Neural progenitor cell (in vitro differentiated cells): ENCODE measurements at regions not wholly inside any gene's neighbourhood (a gene's known extent, or its start where the extent isn't known, plus 50 kb on each side); places are given as distances from the start of the nearest gene placed in this dataset.
"Not testable (repeated sequence)": the region's sequence is repeated elsewhere in the genome, so short reads cannot be mapped to it uniquely, and the experiment has no call there.

Experiments used
- DNase-seq: peaks from one replicate; pipeline ENCODE4 v3.0.0-alpha.2; 2016; ENCODE audit warnings: low spot score
- H2AFZ ChIP-seq: fragments of 200-600 bp; sonication (generic); replicated peaks from 2 replicates; pipeline ENCODE4 v1.6.1; 2016; ENCODE audit warnings: antibody characterized with exemption
- H3F3A ChIP-seq: fragments of 200-600 bp; sonication (generic); 2 replicates; pipeline ENCODE4 v1.6.1; 2016; ENCODE audit warnings: antibody characterized with exemption, low read depth
- H3K27ac ChIP-seq: fragments of 200-600 bp; sonication (generic); 2 replicates; pipeline ENCODE4 v1.5.1; 2016; ENCODE audit warnings: mild to moderate bottlenecking
- H3K27me3 ChIP-seq: fragments of 200-600 bp; sonication (generic); 2 replicates; pipeline ENCODE4 v1.6.1; 2016; ENCODE audit warnings: mild to moderate bottlenecking, moderate library complexity
- H3K36me3 ChIP-seq: fragments of 200-600 bp; sonication (generic); 2 replicates; pipeline ENCODE4 v1.5.1; 2016
- H3K4me1 ChIP-seq: fragments of 200-600 bp; sonication (generic); 2 replicates; pipeline ENCODE4 v1.6.1; 2016; ENCODE audit warnings: mixed run types
- H3K4me2 ChIP-seq: fragments of 200-600 bp; sonication (generic); 2 replicates; pipeline ENCODE4 v1.6.1; 2016
- H3K4me3 ChIP-seq: fragments of 200-600 bp; sonication (generic); 2 replicates; pipeline ENCODE4 v1.5.1; 2016
- H3K79me2 ChIP-seq: fragments of 200-600 bp; sonication (generic); 2 replicates; pipeline ENCODE4 v1.6.1; 2016; ENCODE audit warnings: low read depth
- H3K9ac ChIP-seq: fragments of 200-600 bp; sonication (generic); 2 replicates; pipeline ENCODE4 v1.6.1; 2016
- H3K9me3 ChIP-seq: fragments of 200-600 bp; sonication (generic); 2 replicates; pipeline ENCODE4 v1.5.1; 2016; ENCODE audit warnings: low read depth
- H4K20me1 ChIP-seq: fragments of 200-600 bp; sonication (generic); 2 replicates; pipeline ENCODE4 v1.6.1; 2016; ENCODE audit warnings: low read depth
- H3K27ac Mint-ChIP-seq: 3 replicates; pipeline ENCODE4 v1.8.0; 2021; ENCODE audit warnings: mixed read lengths
- H3K27me3 Mint-ChIP-seq: 2 replicates; pipeline ENCODE4 v1.8.0; 2022; ENCODE audit warnings: low read depth, mild to moderate bottlenecking, inconsistent platforms, moderate library complexity, mixed read lengths; ENCODE audit not compliant: insufficient read depth
- H3K36me3 Mint-ChIP-seq: 3 replicates; pipeline ENCODE4 v1.8.0; 2021; ENCODE audit warnings: mixed read lengths
- H3K4me1 Mint-ChIP-seq: 3 replicates; pipeline ENCODE4 v1.8.0; 2021; ENCODE audit warnings: mixed read lengths
- H3K4me3 Mint-ChIP-seq: 3 replicates; pipeline ENCODE4 v1.8.0; 2021; ENCODE audit warnings: mild to moderate bottlenecking, moderate library complexity, mixed read lengths
- H3K9me3 Mint-ChIP-seq: 3 replicates; pipeline ENCODE4 v1.8.0; 2020; ENCODE audit warnings: mixed read lengths
- EZH2 ChIP-seq: fragments of 200-600 bp; sonication (generic); IDR thresholded peaks from 2 replicates; pipeline ENCODE4 v1.6.1; 2017; ENCODE audit warnings: antibody characterized with exemption, mild to moderate bottlenecking, moderate library complexity
- EZH2phosphoT487 ChIP-seq: fragments of 200-600 bp; sonication (generic); IDR thresholded peaks from 2 replicates; pipeline ENCODE4 v1.6.1; 2017; ENCODE audit warnings: antibody characterized with exemption
- TF ChIP-seq, protein P1 (sequence below): fragments of 200-600 bp; sonication (generic); IDR thresholded peaks from 2 replicates; pipeline ENCODE4 v1.5.1; 2017; ENCODE audit warnings: antibody characterized with exemption, mild to moderate bottlenecking

DNA sequence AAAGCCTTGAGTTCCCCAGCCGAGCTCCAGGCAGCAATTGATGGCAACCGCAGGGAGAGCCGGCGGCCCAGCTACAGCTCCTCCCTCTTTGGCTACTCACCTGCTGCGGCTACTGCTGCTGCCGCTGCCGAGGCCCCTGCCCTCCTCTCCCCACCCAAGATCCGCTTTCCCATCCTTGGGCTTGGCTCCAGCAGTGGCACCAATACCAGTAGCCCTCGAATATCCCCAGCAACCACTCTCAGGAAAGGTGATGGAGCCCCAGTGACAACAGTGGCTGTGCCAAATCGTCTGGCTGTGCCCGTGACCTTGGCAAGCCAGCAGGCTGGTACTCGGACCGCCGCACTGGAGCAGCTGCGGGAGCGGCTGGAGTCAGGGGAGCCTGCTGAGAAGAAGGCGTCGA lies 298.0 kb upstream of the ADGRL2 start:
- peak overlapping the region; percentile 29 for H3K27ac Mint-ChIP-seq
- not testable (repeated sequence) for H3K9ac ChIP-seq, H3K4me2 ChIP-seq, H3F3A ChIP-seq, H3K9me3 ChIP-seq, H3K27ac ChIP-seq, H3K9me3 Mint-ChIP-seq, H3K36me3 Mint-ChIP-seq, H3K4me3 Mint-ChIP-seq, H3K27me3 Mint-ChIP-seq, H3K4me1 ChIP-seq, H2AFZ ChIP-seq, DNase-seq, H3K4me3 ChIP-seq, H3K27me3 ChIP-seq, H4K20me1 ChIP-seq, H3K79me2 ChIP-seq, H3K36me3 ChIP-seq
- peaks cover 23% of the 10 kb centered on the region for H3K4me1 Mint-ChIP-seq

DNA sequence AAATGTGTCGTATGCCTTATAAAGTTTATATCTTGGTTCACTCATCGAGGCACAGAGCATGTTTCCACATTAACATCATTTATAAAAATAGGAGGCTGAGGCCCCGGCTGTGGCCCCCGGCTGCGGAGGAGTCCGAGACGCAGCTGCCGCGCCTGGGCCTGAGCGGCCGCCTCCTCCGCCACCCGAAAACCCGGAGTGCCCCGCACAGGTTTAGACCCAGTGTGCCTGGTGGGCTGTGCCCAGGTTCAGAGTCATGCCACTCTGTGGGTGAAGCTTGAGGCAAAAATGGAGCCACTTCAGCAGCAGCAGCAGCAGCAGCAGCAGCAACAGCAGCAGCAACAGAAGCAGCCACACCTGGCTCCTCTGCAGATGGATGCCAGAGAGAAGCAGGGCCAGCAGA lies 299.2 kb upstream of the ADGRL2 start:
- H3K9me3 Mint-ChIP-seq, H3K27ac ChIP-seq, H3K27me3 Mint-ChIP-seq, H3K4me3 ChIP-seq, H4K20me1 ChIP-seq, DNase-seq, H3K9ac ChIP-seq, H3K4me1 ChIP-seq, H3K79me2 ChIP-seq, H3K4me3 Mint-ChIP-seq, H3K27me3 ChIP-seq, H2AFZ ChIP-seq, H3K27ac Mint-ChIP-seq, H3F3A ChIP-seq, H3K9me3 ChIP-seq, H3K36me3 ChIP-seq, H3K36me3 Mint-ChIP-seq, H3K4me2 ChIP-seq: not testable (repeated sequence)
- peaks cover 18% of the 10 kb centered on the region for H3K4me1 Mint-ChIP-seq

DNA sequence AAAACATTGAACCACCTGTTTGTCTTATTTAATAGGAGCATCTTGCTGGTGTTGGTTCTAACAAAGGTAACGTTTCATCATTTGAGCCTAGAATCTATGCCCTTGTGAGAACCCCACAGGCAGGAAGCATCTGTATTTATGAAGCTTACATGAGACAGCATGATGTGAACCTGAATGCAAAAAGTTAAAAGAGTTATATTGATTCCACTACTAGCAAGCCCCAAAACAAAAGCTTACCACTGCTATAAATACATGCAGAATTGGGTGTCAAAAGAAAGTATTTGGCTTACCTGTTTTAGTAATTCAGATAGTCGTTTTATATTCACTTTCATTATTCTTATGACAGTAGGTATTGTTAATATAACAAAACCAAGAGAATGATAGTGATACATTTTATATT lies 301.2 kb upstream of the ADGRL2 start:
- Histone ChIP-seq H3K9ac (no peak overlapping the region), H2AFZ (no peak overlapping the region), H3K4me1 (peaks cover 6% of the 10 kb centered on the region), H3K27ac (no peak overlapping the region), H3K36me3 (no peaks in the 10 kb centered on the region), H3K4me3 (no peak overlapping the region), H3F3A (no peaks in the 10 kb centered on the region), H3K27me3 (no peaks in the 10 kb centered on the region), H3K4me2 (no peak overlapping the region), H3K79me2 (no peaks in the 10 kb centered on the region), H3K9me3 (no peaks in the 10 kb centered on the region), H4K20me1 (no peaks in the 10 kb centered on the region)
- DNase-seq = no peak
- peaks cover 3% of the 10 kb centered on the region for H3K9me3 Mint-ChIP-seq
- TF ChIP-seq EZH2 = no peak
- TF ChIP-seq, protein P1, sequence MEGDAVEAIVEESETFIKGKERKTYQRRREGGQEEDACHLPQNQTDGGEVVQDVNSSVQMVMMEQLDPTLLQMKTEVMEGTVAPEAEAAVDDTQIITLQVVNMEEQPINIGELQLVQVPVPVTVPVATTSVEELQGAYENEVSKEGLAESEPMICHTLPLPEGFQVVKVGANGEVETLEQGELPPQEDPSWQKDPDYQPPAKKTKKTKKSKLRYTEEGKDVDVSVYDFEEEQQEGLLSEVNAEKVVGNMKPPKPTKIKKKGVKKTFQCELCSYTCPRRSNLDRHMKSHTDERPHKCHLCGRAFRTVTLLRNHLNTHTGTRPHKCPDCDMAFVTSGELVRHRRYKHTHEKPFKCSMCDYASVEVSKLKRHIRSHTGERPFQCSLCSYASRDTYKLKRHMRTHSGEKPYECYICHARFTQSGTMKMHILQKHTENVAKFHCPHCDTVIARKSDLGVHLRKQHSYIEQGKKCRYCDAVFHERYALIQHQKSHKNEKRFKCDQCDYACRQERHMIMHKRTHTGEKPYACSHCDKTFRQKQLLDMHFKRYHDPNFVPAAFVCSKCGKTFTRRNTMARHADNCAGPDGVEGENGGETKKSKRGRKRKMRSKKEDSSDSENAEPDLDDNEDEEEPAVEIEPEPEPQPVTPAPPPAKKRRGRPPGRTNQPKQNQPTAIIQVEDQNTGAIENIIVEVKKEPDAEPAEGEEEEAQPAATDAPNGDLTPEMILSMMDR = no peak
- TF ChIP-seq EZH2phosphoT487 = no peak
- peaks cover 32% of the 10 kb centered on the region for H3K4me1 Mint-ChIP-seq
- no peak overlapping the region for H3K4me3 Mint-ChIP-seq
- peaks cover 3% of the 10 kb centered on the region for H3K36me3 Mint-ChIP-seq
- H3K27me3 Mint-ChIP-seq = peaks cover 3% of the 10 kb centered on the region
- H3K27ac Mint-ChIP-seq = peak overlapping the region; percentile 21

DNA sequence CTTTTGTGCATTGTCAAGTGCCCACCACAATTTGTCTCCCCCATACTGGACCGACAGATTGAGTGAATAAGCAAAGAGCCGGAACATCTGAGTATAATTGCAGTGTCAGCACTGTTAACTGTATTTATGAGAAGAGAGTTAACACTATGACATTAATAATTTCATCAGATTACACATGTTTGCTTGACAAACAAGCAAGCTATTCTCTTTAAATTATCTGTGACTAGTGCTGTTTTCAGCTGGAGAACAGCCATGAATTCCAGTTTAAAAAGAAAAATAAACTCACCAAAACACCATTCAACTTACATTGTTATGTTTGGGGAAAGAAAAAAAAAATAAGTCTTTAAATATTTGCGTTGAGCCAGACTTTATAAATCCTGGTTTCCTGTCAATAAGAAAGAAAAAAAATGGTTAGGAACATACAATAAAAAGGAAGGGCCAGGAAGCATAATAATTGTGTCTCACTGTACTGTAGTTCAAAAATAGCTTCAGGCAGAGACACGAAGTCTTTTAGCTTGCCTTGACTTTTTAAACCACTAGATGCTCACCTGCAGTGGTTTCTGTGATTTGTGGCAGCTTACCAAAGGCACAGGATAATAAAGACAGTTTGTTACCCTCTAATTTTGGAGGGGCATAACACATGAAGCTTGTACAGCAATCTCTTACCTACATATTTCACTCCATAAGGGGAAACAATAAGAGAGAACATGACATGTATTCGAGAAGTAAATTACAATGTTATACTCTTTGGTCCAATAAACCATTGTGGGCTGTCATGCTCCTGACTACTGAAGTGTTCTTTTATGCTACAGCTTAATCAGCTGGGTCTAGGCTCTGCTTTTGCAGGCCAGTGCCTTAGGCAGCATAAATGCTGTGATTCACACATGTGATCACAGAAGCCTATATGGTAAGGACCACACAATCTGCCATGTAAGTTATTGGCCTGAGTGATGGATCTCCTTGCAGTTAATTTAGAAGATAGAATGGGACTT lies 302.0 kb upstream of the ADGRL2 start:
- Histone ChIP-seq H3K27me3 (no peaks in the 10 kb centered on the region), H3K4me1 (peaks cover 6% of the 10 kb centered on the region), H2AFZ (no peak overlapping the region), H3K9me3 (no peaks in the 10 kb centered on the region), H3K4me2 (no peak overlapping the region), H3K4me3 (no peak overlapping the region), H3K79me2 (no peaks in the 10 kb centered on the region), H4K20me1 (no peaks in the 10 kb centered on the region), H3F3A (no peaks in the 10 kb centered on the region), H3K27ac (no peak overlapping the region), H3K9ac (no peak overlapping the region), H3K36me3 (no peaks in the 10 kb centered on the region)
- Mint-ChIP-seq H3K36me3 (peaks cover 3% of the 10 kb centered on the region), H3K4me3 (no peak overlapping the region), H3K9me3 (no peaks in the 10 kb centered on the region), H3K27me3 (peaks cover 2% of the 10 kb centered on the region), H3K4me1 (peaks cover 37% of the 10 kb centered on the region), H3K27ac (no peak overlapping the region)
- DNase-seq = no peak
- TF ChIP-seq EZH2phosphoT487 (no peak), EZH2 (no peak)
- TF ChIP-seq, protein P1 = no peak
